Uterus (tissue), 2 donors: ENCODE measurements at regions not wholly inside any gene's neighbourhood (a gene's known extent, or its start where the extent isn't known, plus 50 kb on each side); places are given as distances from the start of the nearest gene placed in this dataset.

Experiments
- CTCF ChIP-seq, 4 experiments: fragments of 200-600 bp in 2 of 4; fragments of 450-650 bp in 2 of 4; sonication (generic) in 2 of 4; IDR thresholded peaks; one replicate each; pipeline ENCODE4 v1.5.1; 2016 to 2019; ENCODE audit warnings: antibody characterized with exemption in 4 of 4, mild to moderate bottlenecking in 2 of 4, moderate library complexity in 1 of 4
- POLR2A ChIP-seq, 2 donors: fragments of 450-650 bp; IDR thresholded peaks; one replicate each; pipeline ENCODE4 v1.6.1; 2016; ENCODE audit warnings: antibody characterized with exemption in 2 of 2, mild to moderate bottlenecking in 1 of 2, moderate library complexity in 1 of 2

- TF ChIP-seq POLR2A (IDR thresholded peaks at IDR 0.05) (no peak), CTCF (IDR thresholded peaks at IDR 0.05) (no peak)
These were observed 760.4 kb downstream of the TSN start for GRCh38 chr2:122515731-122516290.
